ENCODE measurements at regions not wholly inside any gene's neighbourhood (a gene's known extent, or its start where the extent isn't known, plus 50 kb on each side); places are given as distances from the start of the nearest gene placed in this dataset.
"Not testable (repeated sequence)": the region's sequence is repeated elsewhere in the genome, so short reads cannot be mapped to it uniquely, and the experiment has no call there.

DNA sequence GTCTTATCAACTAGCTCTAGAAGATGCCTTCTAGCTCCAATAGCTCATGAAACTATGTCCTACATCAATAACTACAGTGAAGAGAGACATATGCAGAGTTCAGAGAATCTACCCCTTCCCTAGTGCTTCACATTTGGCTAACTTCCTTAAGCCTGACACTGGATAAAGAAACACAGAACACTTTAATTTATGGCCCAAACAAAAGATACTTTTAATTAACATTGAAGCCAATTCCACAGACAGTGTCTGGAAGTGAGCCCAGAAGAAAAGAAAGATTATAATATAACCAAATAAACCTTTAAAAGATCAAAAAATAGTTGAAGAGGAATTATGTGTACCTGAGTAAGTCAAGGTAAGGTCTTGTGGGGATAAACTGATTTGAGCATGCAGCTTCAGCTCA, 255.2 kb downstream of the C11orf87 start:
- no peak for DNase-seq (ENCODE audit: low read depth)

DNA sequence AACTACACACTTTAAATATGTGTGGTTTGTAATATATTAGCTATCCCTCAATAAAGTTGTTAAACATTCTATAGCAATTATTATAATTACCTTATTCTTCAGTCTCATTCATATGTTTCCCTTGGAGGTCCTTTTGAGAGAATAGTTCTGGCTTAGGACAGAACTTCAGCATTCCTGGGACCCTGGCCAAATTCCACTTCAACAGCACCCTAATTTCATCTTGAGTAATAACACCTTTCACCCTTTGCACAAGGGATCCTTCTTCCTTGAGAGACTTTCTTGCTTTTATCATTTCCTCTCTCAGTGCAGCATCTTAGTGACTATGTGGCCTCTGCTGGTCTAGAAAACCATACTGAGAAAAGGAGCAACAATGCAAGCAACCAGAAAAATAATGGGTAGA, 255.9 kb downstream of the C11orf87 start:
- no peak for DNase-seq (ENCODE audit: low read depth)

DNA sequence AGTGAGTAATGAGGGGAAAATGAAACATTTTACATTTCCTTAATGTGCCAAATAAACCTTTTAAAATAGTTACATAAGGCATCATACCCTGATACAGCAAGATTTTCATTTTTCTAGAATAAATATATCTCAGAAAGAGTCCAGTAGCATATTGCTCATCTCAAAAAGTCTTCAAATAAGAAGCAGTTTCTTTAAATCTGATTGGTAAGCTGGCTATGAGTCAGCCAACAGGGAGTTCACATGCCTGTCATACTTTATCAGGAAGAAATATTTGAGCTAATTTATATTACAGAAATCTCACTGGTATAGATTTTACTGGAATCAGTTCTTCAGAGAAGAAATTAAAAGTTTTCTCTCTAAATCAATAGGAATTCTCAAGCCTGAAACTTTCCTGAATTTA, 258.1 kb downstream of the C11orf87 start:
- no peak for DNase-seq (ENCODE audit: low read depth)

DNA sequence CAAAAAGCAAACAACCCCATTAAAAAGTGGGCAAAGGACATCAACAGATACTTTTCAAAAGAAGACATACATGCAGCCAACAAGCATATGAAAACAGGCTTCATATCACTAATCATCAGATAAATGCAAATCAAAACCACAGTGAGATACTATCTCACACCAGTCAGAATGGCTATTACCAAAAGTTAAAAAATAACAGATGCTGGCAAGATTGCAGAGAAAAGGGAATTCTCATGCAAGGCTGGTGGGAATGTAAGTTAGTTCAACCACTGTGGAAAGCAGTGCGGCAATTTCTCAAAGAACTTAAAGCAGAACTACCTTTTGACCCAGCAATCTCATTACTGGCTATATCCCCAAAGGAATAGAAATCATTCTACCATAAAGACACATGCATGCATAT, 260.8 kb downstream of the C11orf87 start:
- DNase-seq (ENCODE audit: low read depth), result not testable (repeated sequence)

DNA sequence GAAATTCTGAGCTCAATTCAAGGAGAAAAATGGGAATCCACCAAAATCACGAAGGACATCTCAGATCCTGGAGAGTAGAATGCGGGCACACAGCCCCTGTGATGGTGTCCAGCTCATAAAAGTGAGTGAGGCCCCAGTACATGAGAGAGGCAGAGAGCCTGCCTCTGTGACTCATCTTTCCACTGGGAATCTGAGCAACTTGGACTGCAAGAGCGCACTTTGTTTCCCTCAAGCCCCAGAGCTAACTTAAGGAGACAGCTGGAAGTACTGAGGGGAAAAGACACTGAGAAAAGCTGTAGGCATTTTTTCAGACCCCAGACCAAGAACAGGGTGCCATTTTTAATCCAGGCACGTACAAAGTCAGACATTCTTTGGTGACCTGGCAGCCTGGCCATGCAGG, 273.7 kb downstream of the C11orf87 start:
- peak; percentile 62 for DNase-seq (ENCODE audit: low read depth)

DNA sequence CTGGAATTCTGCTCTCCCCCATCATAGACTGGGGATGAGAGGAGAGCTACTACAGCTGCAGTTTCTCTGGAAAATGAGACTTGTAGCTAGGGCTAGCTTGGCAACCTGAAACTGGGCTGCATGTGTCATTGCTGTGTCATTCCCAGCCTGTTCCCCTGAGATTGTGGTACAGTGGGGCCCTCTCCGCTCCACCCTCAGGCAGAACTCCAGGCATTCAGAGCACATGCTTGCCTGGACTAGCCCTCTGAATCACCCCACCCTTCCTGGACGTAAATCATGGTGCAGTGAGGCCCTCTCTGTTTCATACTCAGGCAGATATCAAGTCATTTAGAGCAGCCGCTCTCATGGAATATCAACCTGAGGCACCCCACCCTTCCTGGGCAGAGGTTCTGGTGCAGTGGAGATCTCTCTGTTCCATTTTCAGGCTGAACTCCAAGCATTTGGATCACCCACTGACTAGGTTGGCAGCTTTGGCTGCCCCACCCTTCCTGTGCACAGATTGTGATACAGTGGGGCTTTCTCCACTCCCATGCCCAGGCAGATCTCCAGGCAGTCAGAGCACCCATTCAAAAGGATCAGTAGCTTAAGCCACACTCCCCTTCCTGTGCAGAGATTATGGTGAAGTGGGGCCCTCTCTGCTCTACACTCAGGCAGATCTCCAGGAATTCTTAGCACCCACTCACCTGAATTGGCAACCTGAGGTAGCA, 274.4 kb downstream of the C11orf87 start:
- no peak for DNase-seq (ENCODE audit: low read depth)

DNA sequence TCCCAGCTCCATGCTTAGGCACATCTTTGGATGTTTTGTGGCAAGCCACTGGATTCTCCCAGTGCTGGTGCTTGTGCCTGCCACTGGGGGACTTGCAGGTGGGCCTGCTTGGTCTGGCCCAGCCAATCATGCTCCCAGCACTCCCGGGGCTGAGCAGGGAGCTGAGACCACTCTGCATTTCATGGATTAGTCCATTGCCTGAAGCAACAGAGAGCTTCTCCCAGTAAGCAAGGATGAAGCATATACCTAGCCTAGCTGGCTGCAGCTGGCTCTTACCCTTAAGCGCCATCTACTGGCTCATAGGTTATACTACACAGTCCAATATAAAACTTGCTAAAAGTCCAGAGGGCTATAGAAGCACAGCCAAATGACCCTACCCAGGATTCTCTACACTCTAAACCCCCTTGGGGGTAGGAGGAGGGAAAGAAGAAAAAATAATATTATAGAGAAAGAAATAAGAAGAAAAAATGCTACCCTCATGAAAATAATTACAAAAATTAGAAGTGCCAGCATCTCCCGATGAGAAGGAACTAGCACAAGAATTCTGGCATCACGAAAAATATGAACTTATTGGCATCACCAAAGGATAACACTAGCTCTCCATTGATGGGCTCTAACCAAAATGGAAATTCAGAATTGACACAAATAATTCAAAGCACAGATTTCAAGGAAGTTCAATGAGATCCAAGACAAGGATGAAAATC, 275.3 kb downstream of the C11orf87 start:
- DNase-seq (ENCODE audit: low read depth), result peak; percentile 39

DNA sequence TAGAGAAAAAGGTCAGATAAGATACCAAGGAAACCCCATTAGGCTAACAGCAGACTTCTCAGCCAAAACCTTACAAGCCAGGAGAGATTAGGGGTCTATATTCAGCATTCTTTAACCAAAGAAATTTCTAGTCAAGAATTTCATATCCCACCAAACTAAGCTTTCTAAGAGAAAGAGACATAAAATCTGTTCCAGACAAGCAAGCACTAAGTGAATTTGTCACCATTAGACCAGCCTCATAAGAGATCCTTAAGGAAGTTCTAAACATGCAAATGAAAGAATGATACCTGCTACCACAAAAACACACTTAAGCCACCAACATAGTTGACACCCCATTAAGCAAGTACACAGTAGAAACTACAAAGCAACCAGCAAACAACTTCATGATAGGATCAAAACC, 276.2 kb downstream of the C11orf87 start:
- DNase-seq (ENCODE audit: low read depth), result no peak

DNA sequence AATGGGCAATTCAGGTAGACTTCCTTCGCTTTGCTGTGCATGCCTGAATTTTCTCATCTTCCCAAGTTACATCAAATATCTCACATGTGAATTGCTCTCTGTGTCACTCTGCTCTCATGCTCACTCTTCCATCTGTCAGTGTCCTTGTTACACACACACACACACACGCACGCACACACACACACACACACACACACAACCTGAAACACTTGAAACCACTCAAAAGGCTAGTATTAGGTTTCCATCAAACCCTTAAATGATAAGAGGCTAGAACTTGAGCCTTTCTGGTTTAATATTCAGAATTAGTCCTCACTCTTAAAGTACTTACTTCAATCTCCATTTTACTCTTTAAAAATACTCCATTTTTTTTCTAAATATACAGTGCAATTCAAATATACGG, 282.4 kb downstream of the C11orf87 start:
- no peak for DNase-seq (ENCODE audit: low read depth)

GRCh38 chr11:109706945-109707344, 285.0 kb downstream of the C11orf87 start:
- DNase-seq (ENCODE audit: low read depth), result no peak

DNA sequence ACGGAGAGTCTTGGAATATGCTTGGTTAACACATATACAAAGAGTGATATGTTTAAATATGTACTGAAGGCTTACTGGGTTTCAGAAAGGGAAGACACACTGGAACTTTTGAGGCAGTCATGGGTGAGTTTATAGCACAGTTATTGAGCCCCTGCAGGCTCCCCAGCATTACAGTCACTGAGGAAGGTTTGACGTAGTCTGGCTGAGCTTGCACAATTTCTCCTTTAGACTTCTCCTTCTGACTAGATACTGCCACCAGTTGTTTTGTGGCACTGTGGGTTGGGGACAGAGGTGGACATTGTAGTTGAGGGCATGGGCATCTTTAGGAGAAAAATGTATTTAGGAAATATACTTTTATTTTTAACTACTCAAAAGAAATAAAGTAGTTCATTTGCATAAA, 285.4 kb downstream of the C11orf87 start:
- no peak for DNase-seq (ENCODE audit: low read depth)

DNA sequence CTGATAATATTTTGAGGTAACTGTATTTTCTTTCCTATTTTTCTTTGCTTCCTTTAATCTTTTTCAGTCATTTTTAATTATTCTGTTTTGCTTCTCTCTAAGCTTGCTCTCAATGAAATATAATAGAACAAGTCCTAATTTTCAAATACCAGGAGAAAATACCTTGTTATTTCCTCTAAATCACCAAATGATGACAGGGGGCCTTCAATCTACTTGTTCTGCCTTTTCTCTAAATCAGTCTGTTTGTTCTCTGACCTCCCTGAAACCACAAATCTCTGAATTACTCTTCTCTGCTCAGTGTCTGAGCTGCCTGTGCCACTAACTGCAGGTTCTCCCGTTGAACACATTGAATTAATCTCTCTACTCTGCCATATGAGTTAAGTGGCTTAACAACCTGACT, 286.2 kb downstream of the C11orf87 start:
- DNase-seq (ENCODE audit: low read depth), result no peak

DNA sequence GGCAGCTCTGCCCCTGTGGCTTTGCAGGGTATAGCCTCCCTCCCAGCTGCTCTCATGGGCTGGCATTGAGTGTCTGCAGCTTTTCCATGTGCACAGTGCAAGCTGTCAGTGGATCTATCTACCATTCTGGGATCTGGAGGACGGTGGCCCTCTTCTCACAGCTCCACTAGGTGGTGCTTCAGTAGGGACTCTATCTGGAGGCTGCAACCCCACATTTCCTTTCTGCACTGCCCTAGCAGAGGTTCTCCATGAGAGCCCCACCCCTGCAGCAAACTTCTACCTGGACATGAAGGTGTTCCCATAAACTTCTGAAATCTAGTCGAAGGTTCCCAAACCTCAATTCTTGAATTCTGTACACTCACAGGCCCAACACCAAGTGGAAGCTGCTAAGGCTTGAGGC, 292.5 kb downstream of the C11orf87 start:
- DNase-seq (ENCODE audit: low read depth), result not testable (repeated sequence)

- DNase-seq (ENCODE audit: low read depth), result not testable (repeated sequence)
Observed at GRCh38 chr11:109715424-109715823, 293.4 kb downstream of the C11orf87 start.

DNA sequence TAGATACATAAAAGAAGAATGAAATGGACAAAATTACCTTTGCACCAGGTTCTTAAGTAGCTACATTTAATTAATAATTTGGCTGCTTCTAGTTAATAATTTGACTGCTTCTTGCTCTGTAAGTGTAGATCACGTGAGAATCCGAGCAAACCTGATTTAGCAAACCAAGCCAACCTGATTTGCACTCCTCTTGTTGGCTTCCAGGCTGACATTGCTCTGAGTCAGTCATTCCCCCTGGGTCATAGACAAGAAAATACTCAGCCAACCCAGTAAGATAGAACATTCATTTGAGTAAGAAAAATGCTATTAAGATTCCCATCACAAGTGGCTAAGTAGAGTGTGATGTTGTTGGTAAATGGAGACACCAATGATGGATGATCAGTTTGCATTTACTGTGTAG, 304.1 kb downstream of the C11orf87 start:
- DNase-seq (ENCODE audit: low read depth), result no peak

DNA sequence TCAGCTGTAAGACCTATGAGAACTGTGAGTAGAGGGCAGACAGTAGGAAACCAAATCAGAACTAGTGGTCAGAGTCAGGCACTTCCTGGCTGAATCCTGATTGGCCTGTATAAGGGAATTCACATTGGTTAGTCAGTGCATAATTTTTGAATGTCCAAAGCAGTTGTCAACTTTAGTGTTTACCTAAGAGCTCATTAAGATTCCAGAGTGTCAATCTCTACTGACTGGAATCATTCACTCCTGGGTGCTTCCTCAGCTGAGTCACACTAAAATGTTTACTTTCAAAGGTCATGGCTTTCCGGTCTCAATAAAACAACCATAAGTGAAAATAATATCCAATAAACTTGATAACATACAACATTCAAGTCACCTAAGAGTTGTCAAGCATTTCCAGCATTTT, 306.1 kb downstream of the C11orf87 start:
- DNase-seq (ENCODE audit: low read depth), result no peak

DNA sequence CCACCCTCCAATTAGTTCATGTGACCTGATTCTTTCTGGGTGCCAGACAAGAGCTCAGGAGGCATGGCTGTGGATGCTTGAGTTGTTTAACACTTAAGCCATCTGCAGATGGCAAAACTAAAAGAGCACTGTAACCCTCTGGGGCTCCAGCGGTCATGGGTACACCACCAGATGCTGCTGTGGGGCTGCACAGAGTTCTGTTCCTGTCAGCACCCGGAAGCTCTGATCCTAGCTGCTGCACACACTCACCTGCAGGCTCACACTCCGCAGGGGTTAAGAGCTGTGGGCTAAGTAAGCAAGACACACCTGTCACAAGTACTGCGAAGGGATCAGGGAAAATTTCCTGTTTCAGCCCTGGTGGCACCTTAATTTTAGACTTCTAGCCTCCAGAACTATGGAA, 307.8 kb downstream of the C11orf87 start:
- DNase-seq (ENCODE audit: low read depth), result no peak

GRCh38 chr11:109730669-109731068, 308.7 kb downstream of the C11orf87 start:
- DNase-seq (ENCODE audit: low read depth), result no peak

DNA sequence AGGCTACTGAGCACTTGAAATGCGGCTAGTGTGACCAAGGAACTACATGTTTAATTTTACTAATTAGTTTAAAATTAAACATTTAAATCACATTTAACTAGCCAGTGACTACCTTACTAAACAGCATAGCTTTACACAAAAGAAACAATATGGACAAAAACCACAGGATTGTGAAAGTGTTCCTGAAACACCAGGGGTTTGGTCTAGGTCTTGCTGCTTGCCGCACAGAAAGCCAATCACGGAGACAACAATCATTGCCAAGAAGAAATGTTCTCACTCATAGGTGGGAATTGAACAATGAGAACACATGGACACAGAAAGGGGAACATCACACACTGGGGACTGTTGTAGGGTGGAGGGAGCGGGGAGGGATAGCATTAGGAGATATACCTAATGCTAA, 309.5 kb downstream of the C11orf87 start:
- DNase-seq (ENCODE audit: low read depth), result no peak

- DNase-seq (ENCODE audit: low read depth), result no peak
Observed at GRCh38 chr11:109733245-109733644, 311.3 kb downstream of the C11orf87 start.

DNA sequence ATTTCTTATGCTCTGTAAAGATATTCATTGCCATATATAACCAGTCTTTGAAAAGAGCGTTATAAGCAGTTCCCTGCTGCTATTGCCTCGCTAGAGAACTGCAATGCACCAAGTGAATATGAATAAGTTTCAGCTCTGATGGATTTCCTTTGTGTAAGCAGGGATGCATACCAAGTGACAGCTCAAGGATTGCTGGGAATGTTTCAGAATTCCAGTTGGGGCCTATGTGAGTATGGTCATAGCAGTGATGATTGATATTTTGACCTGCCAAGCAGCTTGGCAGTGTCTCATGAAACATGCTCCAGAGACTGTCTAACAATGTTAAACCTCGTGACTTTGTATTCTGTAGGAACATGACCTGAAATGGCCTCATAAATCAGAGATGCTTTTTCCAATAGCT, 312.6 kb downstream of the C11orf87 start:
- DNase-seq (ENCODE audit: low read depth), result no peak

DNA sequence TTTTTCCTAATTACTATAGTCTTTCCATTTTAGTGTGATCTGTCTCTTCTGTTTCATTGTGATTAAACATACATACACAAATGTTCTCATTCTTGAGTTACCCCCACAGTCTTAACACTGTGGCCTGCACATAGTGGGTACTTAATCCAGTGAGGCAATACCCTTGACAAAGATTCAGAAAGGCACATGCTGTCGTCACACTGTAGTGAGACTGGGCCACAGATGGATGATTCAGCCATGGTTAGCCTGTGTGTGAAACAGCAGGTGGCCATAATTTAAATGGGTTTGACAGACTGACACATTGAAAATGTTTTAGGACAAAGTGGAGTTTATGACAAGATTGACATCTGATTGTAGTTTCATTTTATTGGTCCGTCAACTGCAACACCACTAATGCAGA, 313.1 kb downstream of the C11orf87 start:
- DNase-seq (ENCODE audit: low read depth), result peak; percentile 73

DNA sequence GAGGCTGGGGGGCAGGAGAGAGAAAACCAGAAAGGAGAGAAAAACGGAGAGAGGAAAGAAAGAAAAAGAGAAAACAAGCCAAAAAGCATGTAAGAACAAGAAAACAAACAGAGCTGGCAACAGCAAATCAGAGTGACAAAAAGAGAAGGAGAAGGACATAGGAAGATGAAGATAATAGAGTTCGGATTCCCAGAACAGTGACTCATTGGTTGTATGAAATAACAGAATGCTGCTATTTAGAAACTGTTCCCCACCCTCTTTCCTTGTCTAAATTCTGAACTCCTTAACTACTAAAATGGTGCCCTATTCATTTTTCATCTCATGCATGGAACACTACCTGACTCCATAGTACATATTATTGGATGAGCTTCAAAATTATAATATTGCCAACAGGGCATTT, 317.4 kb downstream of the C11orf87 start:
- DNase-seq (ENCODE audit: low read depth), result no peak

Measured in myocyte (in vitro differentiated cells).